ENCODE measurements at regions not wholly inside any gene's neighbourhood (a gene's known extent, or its start where the extent isn't known, plus 50 kb on each side); places are given as distances from the start of the nearest gene placed in this dataset.

DNA sequence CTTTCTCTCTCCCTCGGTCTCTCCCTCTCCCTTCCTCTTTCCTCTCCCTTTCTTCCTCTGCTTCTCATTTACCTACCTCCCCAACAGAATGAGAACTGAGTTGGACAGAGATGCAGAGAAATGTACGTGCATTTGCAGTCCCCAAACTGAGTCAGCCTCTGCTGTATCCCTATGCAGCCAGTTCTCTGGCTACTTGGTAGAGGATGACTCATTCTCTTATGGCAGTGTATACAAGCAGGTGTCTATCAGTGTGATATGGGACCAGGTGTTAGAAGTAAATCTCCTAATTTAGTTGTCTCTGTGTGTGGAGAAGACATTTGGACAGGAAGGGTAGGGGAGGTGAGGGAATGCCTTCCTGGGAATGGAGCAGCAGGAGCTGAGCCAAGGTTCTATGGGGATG, 470.8 kb downstream of the CD109 start:
- TF ChIP-seq EZH2 (IDR thresholded peaks at IDR 0.05; ENCODE audit: low read depth, unreplicated experiment) (no peak), POLR2AphosphoS5 (IDR thresholded peaks at IDR 0.05; ENCODE audit: low read depth) (no peak), JUNB (IDR thresholded peaks at IDR 0.05; ENCODE audit: unreplicated experiment) (no peak), ETS1 (IDR thresholded peaks at IDR 0.05) (no peak), EZH2phosphoT487 (IDR thresholded peaks at IDR 0.05; ENCODE audit: unreplicated experiment) (no peak), CREB1 (CRISPR knock-in tag; IDR thresholded peaks at IDR 0.05; ENCODE audit: low read depth) (no peak), ZNF331 (CRISPR knock-in tag; IDR thresholded peaks at IDR 0.05; ENCODE audit: low read depth) (no peak), NANOG (IDR thresholded peaks at IDR 0.05; ENCODE audit: borderline replicate concordance) (no peak), ZNF114 (CRISPR knock-in tag; IDR thresholded peaks at IDR 0.05) (no peak), STAT1 (IDR thresholded peaks at IDR 0.05; ENCODE audit: unreplicated experiment) (no peak)
- TF ChIP-seq, protein P1, sequence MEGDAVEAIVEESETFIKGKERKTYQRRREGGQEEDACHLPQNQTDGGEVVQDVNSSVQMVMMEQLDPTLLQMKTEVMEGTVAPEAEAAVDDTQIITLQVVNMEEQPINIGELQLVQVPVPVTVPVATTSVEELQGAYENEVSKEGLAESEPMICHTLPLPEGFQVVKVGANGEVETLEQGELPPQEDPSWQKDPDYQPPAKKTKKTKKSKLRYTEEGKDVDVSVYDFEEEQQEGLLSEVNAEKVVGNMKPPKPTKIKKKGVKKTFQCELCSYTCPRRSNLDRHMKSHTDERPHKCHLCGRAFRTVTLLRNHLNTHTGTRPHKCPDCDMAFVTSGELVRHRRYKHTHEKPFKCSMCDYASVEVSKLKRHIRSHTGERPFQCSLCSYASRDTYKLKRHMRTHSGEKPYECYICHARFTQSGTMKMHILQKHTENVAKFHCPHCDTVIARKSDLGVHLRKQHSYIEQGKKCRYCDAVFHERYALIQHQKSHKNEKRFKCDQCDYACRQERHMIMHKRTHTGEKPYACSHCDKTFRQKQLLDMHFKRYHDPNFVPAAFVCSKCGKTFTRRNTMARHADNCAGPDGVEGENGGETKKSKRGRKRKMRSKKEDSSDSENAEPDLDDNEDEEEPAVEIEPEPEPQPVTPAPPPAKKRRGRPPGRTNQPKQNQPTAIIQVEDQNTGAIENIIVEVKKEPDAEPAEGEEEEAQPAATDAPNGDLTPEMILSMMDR (conservative IDR thresholded peaks at IDR 0.05; ENCODE audit: low read depth in 2 of 2), result no peak
- TF ChIP-seq, protein P2, sequence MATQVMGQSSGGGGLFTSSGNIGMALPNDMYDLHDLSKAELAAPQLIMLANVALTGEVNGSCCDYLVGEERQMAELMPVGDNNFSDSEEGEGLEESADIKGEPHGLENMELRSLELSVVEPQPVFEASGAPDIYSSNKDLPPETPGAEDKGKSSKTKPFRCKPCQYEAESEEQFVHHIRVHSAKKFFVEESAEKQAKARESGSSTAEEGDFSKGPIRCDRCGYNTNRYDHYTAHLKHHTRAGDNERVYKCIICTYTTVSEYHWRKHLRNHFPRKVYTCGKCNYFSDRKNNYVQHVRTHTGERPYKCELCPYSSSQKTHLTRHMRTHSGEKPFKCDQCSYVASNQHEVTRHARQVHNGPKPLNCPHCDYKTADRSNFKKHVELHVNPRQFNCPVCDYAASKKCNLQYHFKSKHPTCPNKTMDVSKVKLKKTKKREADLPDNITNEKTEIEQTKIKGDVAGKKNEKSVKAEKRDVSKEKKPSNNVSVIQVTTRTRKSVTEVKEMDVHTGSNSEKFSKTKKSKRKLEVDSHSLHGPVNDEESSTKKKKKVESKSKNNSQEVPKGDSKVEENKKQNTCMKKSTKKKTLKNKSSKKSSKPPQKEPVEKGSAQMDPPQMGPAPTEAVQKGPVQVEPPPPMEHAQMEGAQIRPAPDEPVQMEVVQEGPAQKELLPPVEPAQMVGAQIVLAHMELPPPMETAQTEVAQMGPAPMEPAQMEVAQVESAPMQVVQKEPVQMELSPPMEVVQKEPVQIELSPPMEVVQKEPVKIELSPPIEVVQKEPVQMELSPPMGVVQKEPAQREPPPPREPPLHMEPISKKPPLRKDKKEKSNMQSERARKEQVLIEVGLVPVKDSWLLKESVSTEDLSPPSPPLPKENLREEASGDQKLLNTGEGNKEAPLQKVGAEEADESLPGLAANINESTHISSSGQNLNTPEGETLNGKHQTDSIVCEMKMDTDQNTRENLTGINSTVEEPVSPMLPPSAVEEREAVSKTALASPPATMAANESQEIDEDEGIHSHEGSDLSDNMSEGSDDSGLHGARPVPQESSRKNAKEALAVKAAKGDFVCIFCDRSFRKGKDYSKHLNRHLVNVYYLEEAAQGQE (IDR thresholded peaks at IDR 0.05; ENCODE audit: unreplicated experiment), result no peak

Measured in GM23338 (cell line).